Common myeloid progenitor, CD34-positive (primary cell): ENCODE measurements at regions not wholly inside any gene's neighbourhood (a gene's known extent, or its start where the extent isn't known, plus 50 kb on each side); places are given as distances from the start of the nearest gene placed in this dataset.
"Not testable (repeated sequence)": the region's sequence is repeated elsewhere in the genome, so short reads cannot be mapped to it uniquely, and the experiment has no call there.

Source experiments
- CTCF ChIA-PET: fragments of 350-600 bp; sonication (Branson Sonifier 250); formaldehyde crosslinking; loops from one replicate; lab custom pipeline; 2021; ENCODE audit warnings: antibody characterized with exemption; lab: Charles Lee
- POLR2A ChIA-PET: fragments of 350-600 bp; sonication (Branson Sonifier 250); formaldehyde crosslinking; loops from one replicate; lab custom pipeline; 2021; ENCODE audit warnings: antibody characterized with exemption; lab: Charles Lee
- DNase-seq, 3 donors: peaks; one replicate each; pipeline versions ENCODE4 v3.0.0 to v3.0.0-alpha.2; 2013
- H3K27ac ChIP-seq, 2 experiments: 1 replicate in 1 of 2; 2 replicates in 1 of 2; pipeline ENCODE4 v1.7.0; 2013; ENCODE audit warnings: inconsistent platforms in 2 of 2, low read length in 2 of 2, mild to moderate bottlenecking in 2 of 2, low read depth in 1 of 2, moderate library complexity in 1 of 2; ENCODE audit not compliant: severe bottlenecking in 2 of 2, insufficient read depth in 1 of 2, poor library complexity in 1 of 2
- H3K27me3 ChIP-seq, 5 experiments: replicated peaks in 2 of 5; 1 replicate in 3 of 5; 2 replicates in 2 of 5; pipeline versions ENCODE4 v1.6.1 to v1.7.0; 2013; ENCODE audit warnings: low read length in 4 of 5, mild to moderate bottlenecking in 2 of 5, moderate library complexity in 2 of 5, inconsistent platforms in 1 of 5; ENCODE audit not compliant: insufficient read depth in 5 of 5, control insufficient read depth in 4 of 5
- H3K36me3 ChIP-seq, 4 experiments: 1 replicate in 2 of 4; 2 replicates in 2 of 4; pipeline versions ENCODE4 v1.6.1 to v1.7.0; 2013; ENCODE audit warnings: low read length in 3 of 4, control low read depth in 1 of 4, mild to moderate bottlenecking in 1 of 4; ENCODE audit not compliant: control insufficient read depth in 4 of 4, insufficient read depth in 4 of 4
- H3K4me1 ChIP-seq, 4 experiments: 1 replicate in 3 of 4; 2 replicates in 1 of 4; pipeline versions ENCODE4 v1.6.1 to v1.7.1; 2013; ENCODE audit warnings: low read length in 3 of 4, mild to moderate bottlenecking in 3 of 4, control low read depth in 1 of 4, inconsistent platforms in 1 of 4, moderate library complexity in 1 of 4; ENCODE audit not compliant: control insufficient read depth in 4 of 4, insufficient read depth in 4 of 4; ENCODE audit errors: control extremely low read depth in 1 of 4
- H3K4me3 ChIP-seq, 7 experiments: 1 replicate in 4 of 7; 2 replicates in 3 of 7; pipeline versions ENCODE4 v1.5.1 to v1.7.0; 2013; ENCODE audit warnings: mild to moderate bottlenecking in 7 of 7, low read length in 6 of 7, moderate library complexity in 6 of 7, inconsistent platforms in 2 of 7, low read depth in 2 of 7, control low read depth in 1 of 7; ENCODE audit not compliant: insufficient read depth in 4 of 7, control insufficient read depth in 1 of 7; ENCODE audit errors: extremely low read depth in 1 of 7
- H3K9me3 ChIP-seq, 5 experiments: 1 replicate in 4 of 5; 2 replicates in 1 of 5; pipeline versions ENCODE4 v1.6.1 to v1.7.1; 2013; ENCODE audit warnings: low read length in 4 of 5, mild to moderate bottlenecking in 2 of 5, inconsistent platforms in 1 of 5, low read depth in 1 of 5, moderate library complexity in 1 of 5; ENCODE audit not compliant: control insufficient read depth in 4 of 5, insufficient read depth in 2 of 5; ENCODE audit errors: control extremely low read depth in 1 of 5
- WGBS: methylation state at CpG from one replicate; pipeline ENCODE4 v1.1.5; 2013; ENCODE audit not compliant: insufficient coverage; 5-methylcytosine and 5-hydroxymethylcytosine counted together

DNA sequence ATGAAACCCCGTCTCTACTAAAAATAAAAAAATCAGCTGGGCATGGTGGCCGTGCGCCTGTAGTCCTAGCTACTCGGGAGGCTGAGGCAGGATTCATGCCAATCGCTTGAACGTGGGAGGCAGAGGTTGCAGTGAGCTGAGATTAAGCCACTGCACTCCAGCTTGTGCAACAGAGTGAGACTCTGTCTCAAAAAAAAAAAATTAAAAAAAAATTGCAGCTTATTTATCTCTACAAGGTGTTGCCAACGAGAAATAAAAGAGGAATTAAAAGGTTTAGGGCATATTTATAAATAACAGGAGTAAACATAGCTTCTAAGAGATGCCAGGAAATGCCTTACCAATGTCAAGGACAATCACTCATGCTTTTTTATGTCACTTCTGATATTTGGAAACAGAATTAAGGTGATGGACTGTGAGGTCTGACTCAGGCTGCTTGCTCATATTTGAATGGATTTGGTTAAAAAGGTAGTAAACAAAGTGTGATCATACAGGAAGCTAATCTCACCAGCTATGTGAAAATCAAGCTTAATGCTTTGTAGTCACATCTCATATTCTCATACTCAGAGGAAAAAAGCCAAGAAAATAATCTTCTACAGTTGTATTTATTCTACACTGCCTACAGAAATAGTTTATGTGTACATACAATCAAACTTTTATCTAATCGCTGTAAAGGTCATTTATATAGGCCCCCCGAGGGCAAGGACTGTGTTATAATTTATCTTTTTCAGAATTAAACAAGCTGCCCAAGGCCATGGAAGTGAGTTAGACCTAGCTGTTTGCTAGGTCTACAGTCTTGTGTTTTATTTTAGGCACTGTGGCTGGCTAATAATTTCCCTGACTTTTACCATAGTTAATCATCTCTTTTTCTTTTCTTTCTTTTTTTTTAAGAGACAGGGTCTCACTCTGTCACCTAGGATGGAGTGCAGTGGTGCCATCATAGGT, 61.1 kb upstream of the RBMX start:
- CTCF ChIA-PET: interaction anchor here (0.8 kb wide), 1 partner anchor 111 kb away, joined by 3 read pairs; no protein-coding TSS in a partner anchor
- peaks cover 0 to 1% (median 0%) of the 10 kb centered on the region in 5 experiments for H3K9me3 ChIP-seq
- 100% methylated on average over 6 of the region's 9 CpGs for WGBS
- no peaks in the 10 kb centered on the region for H3K36me3 ChIP-seq
- H3K4me1 ChIP-seq: no peaks in the 10 kb centered on the region
- no peaks in the 10 kb centered on the region for H3K27me3 ChIP-seq
- no peak for DNase-seq
- no peak overlapping the region for H3K27ac ChIP-seq
- POLR2A ChIA-PET: no interaction called here
- no peak overlapping the region for H3K4me3 ChIP-seq

DNA sequence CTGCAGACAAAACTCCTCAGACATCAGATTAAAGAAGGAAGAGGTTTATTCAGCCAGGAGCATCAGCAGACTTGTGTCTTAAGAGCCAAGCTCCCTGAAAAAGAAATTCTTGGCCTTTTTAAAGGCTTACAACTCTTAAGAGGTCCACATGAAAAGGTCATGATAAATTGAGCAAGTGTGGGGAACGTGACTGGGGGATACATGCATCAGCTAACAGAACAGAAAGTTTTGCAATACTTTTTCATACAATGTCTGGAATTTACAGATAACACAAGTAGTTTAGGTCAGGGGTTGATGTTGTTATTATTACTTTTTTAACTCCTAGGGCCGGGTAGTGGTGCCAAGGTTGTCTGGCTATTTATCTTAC, 55.6 kb upstream of the RBMX start:
- Histone ChIP-seq H3K4me3 (no peak overlapping the region), H3K27me3 (no peaks in the 10 kb centered on the region), H3K27ac (no peak overlapping the region), H3K4me1 (no peaks in the 10 kb centered on the region), H3K36me3 (no peaks in the 10 kb centered on the region), H3K9me3 (no peaks in the 10 kb centered on the region)
- no peak for DNase-seq
- WGBS: no CpG with 5 or more reads among the region's 2 CpGs
- ChIA-PET CTCF (no interaction called here), POLR2A (no interaction called here)

GRCh38 chrX:136935533-136936182, 55.1 kb upstream of the RBMX start:
- H3K27me3 ChIP-seq, CTCF ChIA-PET, POLR2A ChIA-PET, H3K27ac ChIP-seq, DNase-seq, H3K9me3 ChIP-seq, H3K36me3 ChIP-seq, H3K4me1 ChIP-seq, H3K4me3 ChIP-seq: not testable (repeated sequence)
- 84% methylated on average over 16 of the region's 16 CpGs for WGBS

DNA sequence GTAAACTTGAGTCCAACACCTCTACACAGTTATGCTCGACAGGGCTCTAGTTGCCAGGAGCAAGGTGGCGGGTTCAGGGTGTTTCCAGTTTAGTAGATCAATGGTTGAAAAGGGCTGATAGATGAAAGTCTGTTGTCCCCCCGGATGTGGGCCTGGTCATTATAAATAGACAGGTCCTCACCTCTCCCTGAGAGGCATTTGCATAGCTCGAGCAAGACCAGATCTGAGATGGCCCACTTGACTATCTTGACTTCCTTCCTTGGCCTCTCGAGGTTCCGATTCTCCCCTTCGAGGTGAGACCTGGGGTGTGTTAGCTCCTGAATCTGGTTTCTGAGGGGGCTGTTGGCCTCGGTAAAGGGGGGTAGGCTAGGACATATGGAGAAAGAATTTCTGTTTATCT, 54.1 kb upstream of the RBMX start:
- 93% methylated on average over 4 of the region's 8 CpGs for WGBS
- H3K9me3 ChIP-seq, H3K4me1 ChIP-seq, H3K27me3 ChIP-seq, CTCF ChIA-PET, H3K36me3 ChIP-seq, POLR2A ChIA-PET, H3K27ac ChIP-seq, DNase-seq, H3K4me3 ChIP-seq: not testable (repeated sequence)

DNA sequence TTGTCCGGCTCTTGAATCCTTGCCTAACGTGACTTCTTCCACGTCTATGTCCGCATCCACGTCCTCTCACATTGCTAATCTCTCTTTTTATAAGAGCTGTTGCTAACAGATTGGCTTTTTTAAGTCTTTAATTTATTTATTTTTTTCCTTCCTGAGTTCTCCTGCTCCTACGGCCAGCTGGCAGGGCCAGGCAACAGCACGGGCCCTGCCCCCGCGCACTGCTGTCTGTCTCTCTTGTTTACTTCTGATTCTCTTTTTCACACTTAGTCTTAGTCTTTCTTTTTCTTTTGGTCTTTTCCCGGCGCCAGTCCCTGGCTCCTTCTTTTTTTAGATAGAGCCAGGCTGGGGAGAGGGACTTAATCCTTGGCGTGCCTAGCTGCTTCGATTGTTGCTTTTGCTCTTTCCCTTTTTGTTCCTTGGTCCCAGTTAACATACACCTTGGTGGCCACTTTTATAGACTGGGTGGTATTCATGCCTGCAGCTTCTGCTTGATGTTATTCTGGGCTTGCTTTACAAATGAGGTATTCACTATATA, 53.2 kb upstream of the RBMX start:
- WGBS: 92% methylated on average over 7 of the region's 13 CpGs
- POLR2A ChIA-PET: no interaction called here
- Histone ChIP-seq H3K9me3 (peaks cover 0 to 3% (median 0%) of the 10 kb centered on the region in 5 experiments), H3K4me3 (no peak overlapping the region), H3K27me3 (no peaks in the 10 kb centered on the region), H3K27ac (no peak overlapping the region), H3K36me3 (no peaks in the 10 kb centered on the region), H3K4me1 (no peaks in the 10 kb centered on the region)
- no peak for DNase-seq
- CTCF ChIA-PET: no interaction called here

GRCh38 chrX:136931661-136932060, 51.1 kb upstream of the RBMX start:
- H3K4me3 ChIP-seq: no peak overlapping the region
- ChIA-PET POLR2A (no interaction called here), CTCF (no interaction called here)
- H3K4me1 ChIP-seq: no peaks in the 10 kb centered on the region
- WGBS: 100% methylated on average over 3 of the region's 6 CpGs
- H3K9me3 ChIP-seq: peaks cover 0 to 3% (median 0%) of the 10 kb centered on the region in 5 experiments
- DNase-seq: no peak
- H3K27me3 ChIP-seq: no peaks in the 10 kb centered on the region
- no peak overlapping the region for H3K27ac ChIP-seq
- no peaks in the 10 kb centered on the region for H3K36me3 ChIP-seq
